ENCODE measurements at regions not wholly inside any gene's neighbourhood (a gene's known extent, or its start where the extent isn't known, plus 50 kb on each side); places are given as distances from the start of the nearest gene placed in this dataset.
"Not testable (repeated sequence)": the region's sequence is repeated elsewhere in the genome, so short reads cannot be mapped to it uniquely, and the experiment has no call there.

DNA sequence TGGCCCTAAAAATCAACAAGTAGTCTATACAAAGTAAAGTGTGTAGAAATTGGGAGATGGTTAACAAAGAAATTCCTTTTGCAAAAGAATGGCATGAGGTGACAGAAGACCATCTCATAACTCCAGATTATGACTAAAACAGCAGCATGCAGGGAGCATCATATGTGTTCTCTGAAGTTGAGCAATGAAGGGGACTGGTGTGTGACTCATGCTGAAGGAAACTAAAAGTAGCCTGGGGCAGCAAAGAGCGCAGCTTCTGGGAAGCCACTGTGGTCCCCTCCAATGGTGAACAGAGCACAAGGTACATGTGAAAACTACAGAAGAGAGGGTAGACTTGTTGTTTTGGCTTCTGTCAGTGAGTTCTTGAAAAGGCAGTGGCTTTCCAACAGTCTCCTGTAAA is 133.4 kb downstream of the MACC1 start:
- no peak overlapping the region for H3K4me3 ChIP-seq (replicated peaks; ENCODE audit: low read depth, low read length)
- TF ChIP-seq, protein P1, sequence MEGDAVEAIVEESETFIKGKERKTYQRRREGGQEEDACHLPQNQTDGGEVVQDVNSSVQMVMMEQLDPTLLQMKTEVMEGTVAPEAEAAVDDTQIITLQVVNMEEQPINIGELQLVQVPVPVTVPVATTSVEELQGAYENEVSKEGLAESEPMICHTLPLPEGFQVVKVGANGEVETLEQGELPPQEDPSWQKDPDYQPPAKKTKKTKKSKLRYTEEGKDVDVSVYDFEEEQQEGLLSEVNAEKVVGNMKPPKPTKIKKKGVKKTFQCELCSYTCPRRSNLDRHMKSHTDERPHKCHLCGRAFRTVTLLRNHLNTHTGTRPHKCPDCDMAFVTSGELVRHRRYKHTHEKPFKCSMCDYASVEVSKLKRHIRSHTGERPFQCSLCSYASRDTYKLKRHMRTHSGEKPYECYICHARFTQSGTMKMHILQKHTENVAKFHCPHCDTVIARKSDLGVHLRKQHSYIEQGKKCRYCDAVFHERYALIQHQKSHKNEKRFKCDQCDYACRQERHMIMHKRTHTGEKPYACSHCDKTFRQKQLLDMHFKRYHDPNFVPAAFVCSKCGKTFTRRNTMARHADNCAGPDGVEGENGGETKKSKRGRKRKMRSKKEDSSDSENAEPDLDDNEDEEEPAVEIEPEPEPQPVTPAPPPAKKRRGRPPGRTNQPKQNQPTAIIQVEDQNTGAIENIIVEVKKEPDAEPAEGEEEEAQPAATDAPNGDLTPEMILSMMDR (IDR thresholded peaks at IDR 0.05; ENCODE audit: low read length, missing control alignments) = no peak
- DNase-seq (ENCODE audit: low read depth) = peak; percentile 60

DNA sequence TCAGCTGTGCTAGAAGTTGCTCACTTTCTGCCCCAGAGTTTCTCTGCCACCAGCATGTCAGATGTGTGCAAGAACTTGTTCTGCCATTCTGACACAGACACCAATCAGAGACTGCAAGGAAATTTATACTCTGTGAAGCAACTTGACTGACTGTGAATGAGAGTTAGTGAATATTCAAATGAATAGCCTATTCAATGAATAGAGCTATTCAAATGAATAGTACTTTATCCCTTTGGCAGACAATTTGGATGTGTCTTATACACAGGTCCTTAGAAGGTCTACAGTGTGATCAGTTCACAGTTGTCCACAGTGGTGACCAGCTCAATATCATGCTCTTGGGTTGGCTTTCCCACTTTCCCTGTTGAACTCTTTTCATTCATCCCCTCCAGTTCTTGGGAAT is 138.1 kb downstream of the MACC1 start:
- TF ChIP-seq, protein P1 (IDR thresholded peaks at IDR 0.05; ENCODE audit: low read length, missing control alignments) = no peak
- no peak for DNase-seq (ENCODE audit: low read depth)
- no peak overlapping the region for H3K4me3 ChIP-seq (replicated peaks; ENCODE audit: low read depth, low read length)

DNA sequence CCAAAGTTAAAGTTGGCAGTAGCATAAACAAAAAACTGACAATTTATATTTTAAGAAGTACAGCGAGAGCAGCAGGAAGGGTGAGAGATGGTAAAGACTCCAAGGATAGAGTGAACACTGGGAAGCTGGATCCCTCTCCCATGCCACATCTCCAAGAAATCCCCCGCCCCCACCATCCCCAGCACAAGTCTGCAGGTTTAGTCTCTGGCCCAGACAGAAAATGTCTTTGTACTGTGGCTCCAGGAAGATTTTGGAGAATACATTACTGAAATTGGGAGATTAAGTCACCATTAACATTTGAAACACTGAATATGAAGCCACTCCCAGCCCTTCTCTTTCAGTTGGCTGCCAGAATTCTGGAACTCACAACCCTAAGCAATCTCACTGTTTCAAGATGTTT is 140.3 kb downstream of the MACC1 start:
- no peak for DNase-seq (ENCODE audit: low read depth)
- no peak overlapping the region for H3K4me3 ChIP-seq (replicated peaks; ENCODE audit: low read depth, low read length)
- TF ChIP-seq, protein P1 (IDR thresholded peaks at IDR 0.05; ENCODE audit: low read length, missing control alignments) = no peak

DNA sequence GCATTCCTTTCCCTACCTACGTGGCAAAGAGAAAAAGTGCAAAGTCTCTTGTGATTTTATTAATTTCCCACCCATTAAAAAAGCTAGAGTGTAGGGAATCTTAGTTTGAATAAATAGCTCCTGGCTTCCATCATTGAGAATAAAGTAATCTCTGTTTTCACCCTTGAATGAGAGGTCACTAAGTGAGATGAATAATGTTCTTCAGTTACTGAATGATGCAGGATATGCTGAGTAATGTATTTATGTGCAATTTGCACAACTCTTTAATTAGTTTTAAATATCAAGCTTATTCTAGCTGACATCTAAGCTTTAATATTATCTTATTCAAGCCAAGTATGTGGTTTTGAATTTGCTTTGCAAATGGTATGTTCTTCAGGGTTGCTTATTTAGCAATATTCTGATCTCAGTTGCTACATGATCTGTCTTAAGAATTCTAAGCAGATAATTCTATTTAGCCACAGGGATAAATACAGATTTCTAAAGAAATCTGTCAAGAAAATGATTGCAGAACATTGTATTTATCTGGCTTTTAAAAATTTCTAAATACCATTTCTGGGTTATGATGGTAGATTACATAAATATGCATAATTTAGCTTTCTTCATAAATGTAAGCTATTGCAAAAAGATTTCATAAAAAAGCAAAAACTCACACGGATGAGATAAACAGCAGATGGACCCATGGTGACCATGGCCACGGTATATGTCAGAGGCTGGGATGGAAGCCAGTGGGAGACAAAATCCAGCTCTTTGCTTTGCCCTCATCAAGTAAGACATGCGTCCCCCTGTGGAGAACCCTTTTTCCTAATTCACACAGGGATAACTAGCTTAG is 141.0 kb downstream of the MACC1 start:
- TF ChIP-seq, protein P1 (IDR thresholded peaks at IDR 0.05; ENCODE audit: low read length, missing control alignments) = no peak
- no peak overlapping the region for H3K4me3 ChIP-seq (replicated peaks; ENCODE audit: low read depth, low read length)
- peak; percentile 19 for DNase-seq (ENCODE audit: low read depth)

DNA sequence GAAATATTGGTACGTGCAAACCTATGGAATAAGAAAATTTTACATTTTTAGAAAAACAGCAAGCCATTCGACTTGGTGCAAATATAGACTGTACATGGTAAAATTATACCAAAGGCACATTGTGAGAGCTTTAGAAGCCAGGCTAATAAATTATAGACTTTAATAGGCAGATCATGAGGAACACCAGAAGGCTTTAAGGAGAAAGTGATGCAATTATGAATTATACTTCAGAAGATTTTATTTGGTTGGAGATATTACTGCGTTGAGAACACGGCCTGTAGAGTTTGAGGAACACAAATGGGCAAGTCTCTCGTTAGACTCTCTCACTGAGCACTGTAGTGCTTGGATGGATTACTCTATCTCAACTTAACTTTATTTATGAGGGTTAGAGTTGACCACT is 141.7 kb downstream of the MACC1 start:
- TF ChIP-seq, protein P1 (IDR thresholded peaks at IDR 0.05; ENCODE audit: low read length, missing control alignments) = no peak
- no peak for DNase-seq (ENCODE audit: low read depth)
- no peak overlapping the region for H3K4me3 ChIP-seq (replicated peaks; ENCODE audit: low read depth, low read length)

DNA sequence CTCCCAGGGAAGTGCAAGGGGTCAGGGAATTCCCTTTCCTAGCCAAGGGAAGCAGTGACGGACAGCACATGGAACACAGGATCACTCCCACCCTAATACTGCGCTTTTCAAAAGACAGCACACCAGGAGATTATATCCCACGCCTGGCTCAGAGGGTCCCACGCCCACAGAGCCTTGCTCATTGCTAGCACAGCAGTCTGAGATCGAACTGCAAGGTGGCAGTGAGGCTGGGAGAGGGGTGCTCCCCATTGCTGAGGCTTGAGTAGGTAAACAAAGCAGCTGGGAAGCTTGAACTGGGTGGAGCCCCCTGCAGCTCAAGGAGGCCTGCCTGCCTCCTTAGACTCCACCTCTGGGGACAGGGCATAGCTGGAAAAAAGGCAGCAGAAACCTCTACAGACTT is 149.2 kb downstream of the MACC1 start:
- not testable (repeated sequence) for H3K4me3 ChIP-seq (replicated peaks; ENCODE audit: low read depth, low read length); DNase-seq (ENCODE audit: low read depth)

DNA sequence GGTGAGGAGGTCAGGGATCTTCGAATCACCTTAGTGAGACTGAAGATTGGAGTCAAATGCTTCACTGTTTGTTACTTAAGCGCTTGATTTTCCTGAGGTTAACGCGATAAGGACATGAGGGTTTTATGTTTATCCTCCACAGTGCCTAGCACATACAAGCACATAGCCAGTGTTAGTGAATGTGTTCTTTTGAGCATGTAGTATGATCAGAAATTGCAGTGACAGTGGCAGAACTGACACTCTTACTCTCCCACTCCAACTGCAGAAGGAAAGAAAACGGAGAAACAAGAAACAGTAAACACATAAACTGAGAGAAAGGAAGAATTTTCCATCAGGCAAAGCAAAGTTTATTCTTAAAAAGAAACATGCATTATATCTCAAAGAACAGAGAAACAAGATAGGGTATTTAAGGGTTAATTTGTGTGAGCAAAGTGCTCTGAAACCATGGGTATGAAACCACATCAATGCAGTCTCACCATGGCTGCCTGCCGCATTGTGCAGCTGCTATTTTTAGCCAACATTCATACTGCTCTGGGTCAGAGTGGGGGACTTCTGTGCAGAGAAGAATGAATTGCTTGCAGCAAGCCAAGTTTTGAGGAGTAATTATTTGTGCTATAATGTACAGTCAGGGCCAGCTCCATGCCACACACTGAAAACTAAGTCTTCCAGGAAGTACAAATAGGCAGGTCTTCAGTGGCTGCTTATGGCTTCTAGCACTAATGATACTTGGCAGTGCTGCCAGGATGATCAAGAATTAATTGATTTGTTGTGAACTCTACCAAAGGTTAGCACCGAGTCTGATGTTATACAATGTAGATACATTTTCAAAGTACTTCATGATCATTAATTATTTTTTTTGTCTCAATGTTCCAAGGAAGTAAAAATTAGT is 152.0 kb downstream of the MACC1 start:
- peak; percentile 49 for DNase-seq (ENCODE audit: low read depth)
- H3K4me3 ChIP-seq (replicated peaks; ENCODE audit: low read depth, low read length) = no peak overlapping the region
- TF ChIP-seq, protein P1 (IDR thresholded peaks at IDR 0.05; ENCODE audit: low read length, missing control alignments) = no peak
